ENCODE measurements at regions not wholly inside any gene's neighbourhood (a gene's known extent, or its start where the extent isn't known, plus 50 kb on each side); places are given as distances from the start of the nearest gene placed in this dataset.

DNA sequence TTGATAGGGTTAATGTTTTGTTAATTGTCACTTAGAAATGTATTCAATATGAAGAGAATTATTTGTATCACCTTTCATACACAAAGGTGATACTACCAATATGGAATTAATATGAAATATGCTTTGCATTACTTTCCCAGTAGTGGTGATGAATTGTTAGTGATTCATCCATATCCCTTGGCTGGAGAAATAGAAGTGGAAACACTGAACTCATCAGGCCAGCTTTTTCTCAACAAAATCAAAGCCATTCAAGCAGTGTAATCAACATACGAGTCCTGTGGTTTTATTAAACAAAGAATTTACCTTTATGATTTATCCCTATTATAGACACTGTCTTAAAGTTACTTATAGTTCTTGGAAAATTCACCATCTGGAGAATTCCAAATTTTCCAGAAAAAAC is 264.0 kb upstream of the MEF2C start:
- TF ChIP-seq POLR2A (IDR thresholded peaks at IDR 0.05), result no peak
- TF ChIP-seq, protein P1, sequence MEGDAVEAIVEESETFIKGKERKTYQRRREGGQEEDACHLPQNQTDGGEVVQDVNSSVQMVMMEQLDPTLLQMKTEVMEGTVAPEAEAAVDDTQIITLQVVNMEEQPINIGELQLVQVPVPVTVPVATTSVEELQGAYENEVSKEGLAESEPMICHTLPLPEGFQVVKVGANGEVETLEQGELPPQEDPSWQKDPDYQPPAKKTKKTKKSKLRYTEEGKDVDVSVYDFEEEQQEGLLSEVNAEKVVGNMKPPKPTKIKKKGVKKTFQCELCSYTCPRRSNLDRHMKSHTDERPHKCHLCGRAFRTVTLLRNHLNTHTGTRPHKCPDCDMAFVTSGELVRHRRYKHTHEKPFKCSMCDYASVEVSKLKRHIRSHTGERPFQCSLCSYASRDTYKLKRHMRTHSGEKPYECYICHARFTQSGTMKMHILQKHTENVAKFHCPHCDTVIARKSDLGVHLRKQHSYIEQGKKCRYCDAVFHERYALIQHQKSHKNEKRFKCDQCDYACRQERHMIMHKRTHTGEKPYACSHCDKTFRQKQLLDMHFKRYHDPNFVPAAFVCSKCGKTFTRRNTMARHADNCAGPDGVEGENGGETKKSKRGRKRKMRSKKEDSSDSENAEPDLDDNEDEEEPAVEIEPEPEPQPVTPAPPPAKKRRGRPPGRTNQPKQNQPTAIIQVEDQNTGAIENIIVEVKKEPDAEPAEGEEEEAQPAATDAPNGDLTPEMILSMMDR (IDR thresholded peaks at IDR 0.05), result no peak
- no peak for TF ChIP-seq POLR2AphosphoS5 (IDR thresholded peaks at IDR 0.05)
- TF ChIP-seq EP300 (IDR thresholded peaks at IDR 0.05; ENCODE audit: low read depth), result no peak
